ENCODE measurements at regions not wholly inside any gene's neighbourhood (a gene's known extent, or its start where the extent isn't known, plus 50 kb on each side); places are given as distances from the start of the nearest gene placed in this dataset. TPM values are rescaled to one million over a fixed set of nuclear protein-coding genes. Genes with fewer than 3 reads are reported as not detected.

- Histone ChIP-seq H3K27me3 (ENCODE audit: control insufficient read depth, insufficient read depth, low read length) (no peaks in the 10 kb centered on the region; the same call in 1 of the 2 replicates), H3K4me3 (ENCODE audit: low read depth, low read length) (no peak overlapping the region), H3K36me3 (ENCODE audit: control insufficient read depth, insufficient read depth, low read length) (no peaks in the 10 kb centered on the region)
- DNase-seq (ENCODE audit: low read depth): no peak
- POLR2A ChIA-PET: no interaction called here
- CTCF ChIA-PET: interaction anchor here (0.7 kb wide), 1 partner anchor 18 kb away, joined by 3 read pairs; no protein-coding TSS in a partner anchor
- TF ChIP-seq CTCF (IDR thresholded peaks at IDR 0.05; ENCODE audit: insufficient read depth, low read depth, low read length): no peak
Observed at GRCh38 chr5:57113481-57113880, 60.4 kb upstream of the GPBP1 start.

- Histone ChIP-seq H3K36me3 (ENCODE audit: control insufficient read depth, insufficient read depth, low read length) (no peaks in the 10 kb centered on the region), H3K27me3 (ENCODE audit: control insufficient read depth, insufficient read depth, low read length) (no peaks in the 10 kb centered on the region; the same call in 1 of the 2 replicates), H3K4me3 (ENCODE audit: low read depth, low read length) (no peak overlapping the region)
- no peak for DNase-seq (ENCODE audit: low read depth)
- ChIA-PET CTCF (no interaction called here), POLR2A (no interaction called here)
- no peak for TF ChIP-seq CTCF (IDR thresholded peaks at IDR 0.05; ENCODE audit: insufficient read depth, low read depth, low read length)
Observed at GRCh38 chr5:57117596-57117995, 56.3 kb upstream of the GPBP1 start.

GRCh38 chr5:57119031-57119430, 54.8 kb upstream of the GPBP1 start:
- Histone ChIP-seq H3K4me3 (ENCODE audit: low read depth, low read length) (no peak overlapping the region), H3K36me3 (ENCODE audit: control insufficient read depth, insufficient read depth, low read length) (no peaks in the 10 kb centered on the region), H3K27me3 (ENCODE audit: control insufficient read depth, insufficient read depth, low read length) (no peaks in the 10 kb centered on the region)
- CTCF ChIA-PET: interaction anchor here (0.7 kb wide), 1 partner anchor 71 kb away, joined by 3 read pairs; no protein-coding TSS in a partner anchor
- TF ChIP-seq CTCF (IDR thresholded peaks at IDR 0.05; ENCODE audit: insufficient read depth, low read depth, low read length): no peak
- DNase-seq (ENCODE audit: low read depth): no peak
- POLR2A ChIA-PET: no interaction called here

- CTCF ChIA-PET: no interaction called here
- no peaks in the 10 kb centered on the region for H3K27me3 ChIP-seq (ENCODE audit: control insufficient read depth, insufficient read depth, low read length)
- DNase-seq (ENCODE audit: low read depth): no peak
- no peaks in the 10 kb centered on the region for H3K36me3 ChIP-seq (ENCODE audit: control insufficient read depth, insufficient read depth, low read length)
- no peak overlapping the region for H3K4me3 ChIP-seq (ENCODE audit: low read depth, low read length)
- POLR2A ChIA-PET: no interaction called here
- TF ChIP-seq CTCF (IDR thresholded peaks at IDR 0.05; ENCODE audit: insufficient read depth, low read depth, low read length): no peak
Observed at GRCh38 chr5:57124014-57124413, 49.8 kb upstream of the GPBP1 start.

Small RNA genes in the stretch of these regions (small RNA-seq; reads per million reads assigned to genes)
- gene AC034244.1 (ENCODE audit: insufficient read length, low read depth, low replicate concordance): not detected
